ENCODE measurements at regions not wholly inside any gene's neighbourhood (a gene's known extent, or its start where the extent isn't known, plus 50 kb on each side); places are given as distances from the start of the nearest gene placed in this dataset.

- no peak overlapping the region for H3K4me3 ChIP-seq (ENCODE audit: control extremely low read depth in 1 of 5, extremely low read depth in 1 of 5, insufficient read depth in 1 of 5, low read depth in 2 of 5, low read length in 4 of 5)
- no peaks in the 10 kb centered on the region for H3K79me2 ChIP-seq (ENCODE audit: control insufficient read depth, insufficient read depth, low read length)
- no peaks in the 10 kb centered on the region for H3K9me3 ChIP-seq (ENCODE audit: control extremely low read depth in 1 of 3, control insufficient read depth in 2 of 3, insufficient read depth in 1 of 3, low read length in 2 of 3)
- H3K27me3 ChIP-seq (replicated peaks in 1 of 4; ENCODE audit: control extremely low read depth in 1 of 4, control insufficient read depth in 3 of 4, insufficient read depth in 4 of 4, low read length in 3 of 4) = peaks cover 0 to 2% (median 0%) of the 10 kb centered on the region in 4 experiments
- H3K4me3 Mint-ChIP-seq = no peak overlapping the region
- peaks cover 10% of the 10 kb centered on the region for H3K27me3 Mint-ChIP-seq
- H3K27ac ChIP-seq (ENCODE audit: low read length in 2 of 2) = no peak overlapping the region
- no peaks in the 10 kb centered on the region for H3K4me1 Mint-ChIP-seq
- CTCF ChIA-PET = no interaction called here
- H3K36me3 ChIP-seq (replicated peaks in 1 of 2; ENCODE audit: control extremely low read depth in 1 of 2, control insufficient read depth in 1 of 2, extremely low read depth in 1 of 2, insufficient read depth in 2 of 2, low read length in 1 of 2) = no peaks in the 10 kb centered on the region
- no peak for TF ChIP-seq CTCF (IDR thresholded peaks at IDR 0.05)
- no peak for TF ChIP-seq EZH2 (IDR thresholded peaks at IDR 0.05; ENCODE audit: borderline replicate concordance, insufficient read depth, low read depth, low read length, poor library complexity, severe bottlenecking)
- intact Hi-C loops (cut with micrococcal nuclease) = no loop called here
- H3K4me2 ChIP-seq (replicated peaks; ENCODE audit: low read depth, low read length, poor library complexity, severe bottlenecking) = no peak overlapping the region
- H4K20me1 ChIP-seq (ENCODE audit: control insufficient read depth, insufficient read depth, low read length, poor library complexity, severe bottlenecking) = no peaks in the 10 kb centered on the region
- H3K27ac Mint-ChIP-seq = no peak overlapping the region
- 60% methylated on average over 4 of the region's 7 CpGs for WGBS (ENCODE audit: insufficient coverage)
- no peaks in the 10 kb centered on the region for H3K9me3 Mint-ChIP-seq (ENCODE audit: insufficient read depth)
- ATAC-seq (ENCODE audit: low read depth) = no peak
- POLR2A ChIA-PET = no interaction called here
- DNase-seq = no peak
- H3K9ac ChIP-seq (ENCODE audit: low read length) = no peak overlapping the region
- no peak overlapping the region for H2AFZ ChIP-seq (ENCODE audit: insufficient read depth, low read depth, low read length, poor library complexity, severe bottlenecking)
- no peaks in the 10 kb centered on the region for H3K4me1 ChIP-seq (ENCODE audit: control insufficient read depth in 2 of 2, insufficient read depth in 2 of 2, low read length in 2 of 2)
Measured at GRCh38 chr3:127475391-127475790, 115.1 kb downstream of the TPRA1 start.

GRCh38 chr3:127473244-127474024 is 117.1 kb downstream of the TPRA1 start:
- CTCF ChIA-PET = interaction anchor here (1.7 kb wide), 1 partner anchor 11 kb away, joined by 4 read pairs; no protein-coding TSS in a partner anchor
- Histone ChIP-seq H3K27ac (ENCODE audit: low read length in 2 of 2) (no peak overlapping the region), H3K9me3 (ENCODE audit: control extremely low read depth in 1 of 3, control insufficient read depth in 2 of 3, insufficient read depth in 1 of 3, low read length in 2 of 3) (peaks cover 0 to 7% (median 0%) of the 10 kb centered on the region in 3 donors), H3K36me3 (replicated peaks in 1 of 2; ENCODE audit: control extremely low read depth in 1 of 2, control insufficient read depth in 1 of 2, extremely low read depth in 1 of 2, insufficient read depth in 2 of 2, low read length in 1 of 2) (no peaks in the 10 kb centered on the region), H3K4me2 (replicated peaks; ENCODE audit: low read depth, low read length, poor library complexity, severe bottlenecking) (no peak overlapping the region), H3K4me1 (ENCODE audit: control insufficient read depth in 2 of 2, insufficient read depth in 2 of 2, low read length in 2 of 2) (no peaks in the 10 kb centered on the region), H2AFZ (ENCODE audit: insufficient read depth, low read depth, low read length, poor library complexity, severe bottlenecking) (no peak overlapping the region), H3K4me3 (ENCODE audit: control extremely low read depth in 1 of 5, extremely low read depth in 1 of 5, insufficient read depth in 1 of 5, low read depth in 2 of 5, low read length in 4 of 5) (no peak overlapping the region), H3K27me3 (replicated peaks in 1 of 4; ENCODE audit: control extremely low read depth in 1 of 4, control insufficient read depth in 3 of 4, insufficient read depth in 4 of 4, low read length in 3 of 4) (peaks cover 0 to 2% (median 0%) of the 10 kb centered on the region in 4 experiments), H3K9ac (ENCODE audit: low read length) (no peak overlapping the region), H4K20me1 (ENCODE audit: control insufficient read depth, insufficient read depth, low read length, poor library complexity, severe bottlenecking) (no peaks in the 10 kb centered on the region), H3K79me2 (ENCODE audit: control insufficient read depth, insufficient read depth, low read length) (no peaks in the 10 kb centered on the region)
- Mint-ChIP-seq H3K4me1 (no peaks in the 10 kb centered on the region), H3K9me3 (ENCODE audit: insufficient read depth) (no peaks in the 10 kb centered on the region), H3K4me3 (no peak overlapping the region), H3K27me3 (peaks cover 11% of the 10 kb centered on the region), H3K27ac (no peak overlapping the region)
- DNase-seq = no peak
- ATAC-seq (ENCODE audit: low read depth) = no peak
- no peak for TF ChIP-seq CTCF (IDR thresholded peaks at IDR 0.05)
- no peak for TF ChIP-seq EZH2 (IDR thresholded peaks at IDR 0.05; ENCODE audit: borderline replicate concordance, insufficient read depth, low read depth, low read length, poor library complexity, severe bottlenecking)
- WGBS (ENCODE audit: insufficient coverage) = 69% methylated on average over 10 of the region's 10 CpGs
- POLR2A ChIA-PET = no interaction called here
- intact Hi-C loops (cut with micrococcal nuclease) = no loop called here
